ENCODE measurements at regions not wholly inside any gene's neighbourhood (a gene's known extent, or its start where the extent isn't known, plus 50 kb on each side); places are given as distances from the start of the nearest gene placed in this dataset.

DNA sequence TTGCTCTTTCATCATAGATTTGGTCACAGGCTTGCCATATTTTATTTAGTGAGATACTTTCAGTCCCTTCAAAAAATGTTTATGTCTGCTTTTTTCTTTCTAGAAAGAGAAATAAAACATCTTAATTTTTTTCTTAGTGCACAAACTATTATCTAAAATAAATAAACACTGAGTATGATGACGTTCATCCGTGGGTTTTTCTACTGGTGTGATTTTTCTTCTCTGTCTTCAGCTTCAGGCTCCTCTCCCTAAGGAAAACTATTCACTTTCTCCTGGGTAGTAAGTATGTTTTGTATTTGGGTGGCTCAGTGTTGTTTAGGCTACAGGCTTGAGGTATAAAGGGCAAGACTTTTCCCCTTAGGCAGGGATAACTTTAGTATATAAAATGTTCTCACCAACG, 154.7 kb downstream of the DACT1 start:
- TF ChIP-seq GATA2 (IDR thresholded peaks at IDR 0.05; ENCODE audit: low read depth, low read length): no peak
- no peak for TF ChIP-seq GATA3 (IDR thresholded peaks at IDR 0.05; ENCODE audit: low read depth, low read length)
